ENCODE measurements at regions not wholly inside any gene's neighbourhood (a gene's known extent, or its start where the extent isn't known, plus 50 kb on each side); places are given as distances from the start of the nearest gene placed in this dataset.
"Not testable (repeated sequence)": the region's sequence is repeated elsewhere in the genome, so short reads cannot be mapped to it uniquely, and the experiment has no call there.

DNA sequence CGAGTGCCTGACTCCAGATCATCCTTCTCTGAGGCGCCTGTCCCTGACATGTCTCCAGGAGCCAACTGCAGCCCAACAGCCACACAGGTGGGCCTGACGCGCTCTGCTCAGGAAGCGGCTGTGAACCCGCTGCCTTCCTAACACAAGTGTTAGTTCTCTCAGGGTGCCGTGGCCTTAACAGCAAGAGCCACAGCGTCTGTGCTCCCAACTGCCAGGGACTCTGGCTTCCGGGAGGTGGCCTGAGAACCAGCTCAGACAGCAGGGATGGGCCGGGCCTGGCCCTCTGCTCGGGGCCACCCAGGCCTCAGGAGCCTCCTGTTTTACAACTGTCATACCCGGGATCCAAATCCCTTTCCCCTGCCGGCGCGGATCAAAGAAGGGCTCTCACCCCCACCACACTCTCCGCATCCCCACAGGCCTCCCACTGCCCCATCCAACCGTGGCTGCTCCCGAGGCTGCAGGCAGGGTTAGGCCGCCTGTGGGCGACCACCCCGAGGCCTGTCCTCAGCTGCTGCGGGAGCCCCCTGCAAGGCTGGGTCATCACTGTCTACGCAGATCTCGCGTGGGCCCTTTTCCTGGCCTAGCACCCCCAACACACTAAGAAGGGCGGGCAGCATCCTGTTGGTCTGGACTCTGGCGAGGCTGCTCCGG is 114.2 kb upstream of the ZNF236 start:
- H3K4me1 Mint-ChIP-seq: peaks cover 5% of the 10 kb centered on the region
- H3K9me3 Mint-ChIP-seq: no peaks in the 10 kb centered on the region
- H3K36me3 Mint-ChIP-seq: no peaks in the 10 kb centered on the region
- H3K4me3 Mint-ChIP-seq: no peak overlapping the region
- H3K27ac Mint-ChIP-seq: no peak overlapping the region
- peaks cover 1% of the 10 kb centered on the region for H3K27me3 Mint-ChIP-seq

DNA sequence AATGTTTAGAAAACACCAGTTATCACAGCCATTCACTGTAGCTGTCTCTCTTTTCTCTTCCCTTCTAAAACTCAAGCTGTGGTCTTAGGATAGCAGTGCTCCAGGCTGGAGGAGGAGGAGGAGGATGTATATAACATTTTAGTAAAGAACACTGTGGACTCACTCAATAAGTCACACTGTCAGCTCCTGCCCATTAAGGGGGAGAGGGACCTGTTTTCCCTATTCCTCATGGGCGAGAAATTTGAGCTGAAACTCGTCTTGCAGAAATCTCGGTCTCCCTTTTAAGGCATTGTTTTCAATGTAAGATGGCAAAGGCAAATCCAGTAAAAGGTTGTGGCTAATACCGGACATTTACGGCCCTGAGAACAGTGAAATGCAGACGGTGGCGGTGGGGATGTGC is 114.8 kb upstream of the ZNF236 start:
- no peaks in the 10 kb centered on the region for H3K9me3 Mint-ChIP-seq
- H3K36me3 Mint-ChIP-seq: no peaks in the 10 kb centered on the region
- peaks cover 1% of the 10 kb centered on the region for H3K27me3 Mint-ChIP-seq
- peaks cover 5% of the 10 kb centered on the region for H3K4me1 Mint-ChIP-seq
- H3K27ac Mint-ChIP-seq: no peak overlapping the region
- H3K4me3 Mint-ChIP-seq: no peak overlapping the region

DNA sequence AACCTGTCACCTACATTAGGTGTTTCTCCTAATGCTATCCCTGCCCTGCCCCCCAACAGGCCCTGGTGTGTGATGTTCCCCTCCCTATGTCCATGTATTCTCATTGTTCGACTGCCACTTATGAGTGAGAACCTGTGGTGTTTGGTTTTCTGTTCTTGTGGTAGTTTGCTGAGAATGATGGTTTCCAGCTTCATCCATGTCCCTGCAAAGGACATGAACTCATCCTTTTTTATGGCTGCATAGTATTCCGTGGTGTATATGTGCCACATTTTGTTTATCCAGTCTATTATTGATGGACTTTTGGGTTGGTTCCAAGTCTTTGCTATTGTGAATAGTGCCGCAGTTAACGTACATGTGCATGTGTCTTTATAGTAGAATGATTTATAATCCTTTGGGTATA is 117.8 kb upstream of the ZNF236 start:
- not testable (repeated sequence) for H3K4me3 Mint-ChIP-seq, H3K4me1 Mint-ChIP-seq, H3K27ac Mint-ChIP-seq, H3K9me3 Mint-ChIP-seq, H3K27me3 Mint-ChIP-seq, H3K36me3 Mint-ChIP-seq

DNA sequence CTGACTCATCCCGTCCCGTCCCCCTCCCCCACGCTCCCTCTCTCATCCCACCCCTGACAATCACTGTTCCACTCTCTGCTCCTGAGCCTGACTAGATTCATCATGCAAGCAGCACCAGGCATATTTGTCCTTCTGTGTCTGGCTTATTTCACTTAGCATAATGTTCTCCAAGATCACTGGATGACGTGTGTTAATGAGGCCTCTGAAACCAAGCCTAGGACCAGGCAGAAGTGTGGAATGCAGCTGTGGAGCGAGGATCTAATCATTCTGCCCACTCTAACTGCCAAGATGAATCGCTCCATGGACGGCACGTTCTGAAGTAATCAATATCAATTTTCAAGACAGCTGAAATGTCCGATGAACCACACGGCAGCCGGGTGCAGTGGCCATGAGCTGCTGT is 122.4 kb upstream of the ZNF236 start:
- Mint-ChIP-seq H3K9me3 (no peaks in the 10 kb centered on the region), H3K27me3 (peaks cover 22% of the 10 kb centered on the region), H3K27ac (no peak overlapping the region), H3K36me3 (no peaks in the 10 kb centered on the region), H3K4me1 (no peaks in the 10 kb centered on the region), H3K4me3 (no peak overlapping the region)

DNA sequence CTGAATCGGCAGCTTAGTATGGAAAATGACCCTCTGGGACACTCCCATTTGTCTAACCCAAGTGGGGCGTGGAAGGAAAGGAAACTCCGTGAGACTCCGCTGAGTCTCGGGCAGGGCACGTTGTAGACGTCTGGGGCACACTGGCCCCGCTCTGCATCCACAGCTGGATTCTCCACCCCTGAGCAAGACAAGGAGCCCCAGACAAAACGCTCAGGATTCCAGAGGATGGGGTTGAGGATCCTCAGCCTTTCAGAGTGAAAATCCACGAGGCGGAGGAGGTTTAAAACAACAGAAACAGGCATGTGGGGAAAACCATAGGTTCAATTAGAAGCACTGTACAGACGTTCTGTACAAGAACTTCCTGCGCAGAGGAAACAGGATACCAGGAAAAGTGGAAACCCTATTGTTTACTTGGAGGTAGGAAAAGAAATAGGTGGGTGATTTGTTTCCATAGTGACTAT is 124.9 kb upstream of the ZNF236 start:
- Mint-ChIP-seq H3K4me3 (no peak overlapping the region), H3K9me3 (no peaks in the 10 kb centered on the region), H3K4me1 (no peaks in the 10 kb centered on the region), H3K27me3 (peaks cover 27% of the 10 kb centered on the region), H3K27ac (no peak overlapping the region), H3K36me3 (no peaks in the 10 kb centered on the region)

DNA sequence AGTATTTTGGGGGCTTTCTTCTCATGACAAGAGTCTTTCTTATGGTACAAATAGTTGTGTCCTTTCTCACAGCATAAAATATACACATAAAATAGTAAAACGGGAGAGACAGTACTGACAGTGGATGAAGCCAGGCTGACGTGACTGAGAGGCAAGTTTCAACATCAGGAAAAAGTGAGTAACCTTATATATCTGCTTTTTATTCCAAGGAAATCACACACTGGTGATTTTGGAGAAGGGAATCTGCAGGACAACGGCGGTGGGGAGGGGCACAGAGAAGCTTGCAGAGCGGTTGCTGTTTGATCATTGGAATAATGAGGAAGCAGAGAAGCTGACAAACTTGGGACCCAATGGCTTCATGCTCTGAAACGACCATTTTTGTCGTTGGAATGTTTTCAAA is 130.6 kb upstream of the ZNF236 start:
- H3K9me3 Mint-ChIP-seq: no peaks in the 10 kb centered on the region
- no peak overlapping the region for H3K27ac Mint-ChIP-seq
- H3K36me3 Mint-ChIP-seq: no peaks in the 10 kb centered on the region
- no peak overlapping the region for H3K4me3 Mint-ChIP-seq
- peaks cover 8% of the 10 kb centered on the region for H3K4me1 Mint-ChIP-seq
- H3K27me3 Mint-ChIP-seq: peaks cover 19% of the 10 kb centered on the region

DNA sequence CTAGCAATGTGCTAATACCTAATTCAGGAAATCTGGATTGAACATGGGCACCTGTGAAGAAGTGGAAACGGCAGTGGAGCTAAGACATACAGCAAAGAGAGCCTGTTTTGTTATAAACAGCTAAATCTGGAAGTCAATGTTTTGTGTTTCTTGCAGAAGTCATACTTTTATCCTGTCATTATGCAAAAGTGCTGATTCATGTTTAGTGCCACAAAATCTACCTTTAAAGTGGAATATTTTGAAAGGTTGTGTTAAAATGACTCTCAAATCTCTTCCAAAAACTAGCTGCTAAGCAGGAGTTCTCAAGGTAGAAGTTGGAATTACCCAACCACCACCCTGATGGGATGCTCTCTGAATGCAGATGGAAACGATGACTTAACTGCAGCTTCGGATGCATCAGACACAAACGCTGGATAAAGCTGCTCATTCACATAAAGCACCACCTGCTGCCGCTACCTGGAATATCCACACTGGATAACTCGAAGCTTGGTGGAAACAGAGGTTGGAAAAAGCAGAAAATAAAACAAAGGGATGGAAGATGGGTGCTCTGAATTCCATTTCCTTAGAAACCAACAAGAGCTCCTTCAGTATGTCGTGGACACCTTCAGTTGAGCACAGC is 132.6 kb upstream of the ZNF236 start:
- Mint-ChIP-seq H3K4me1 (peaks cover 10% of the 10 kb centered on the region), H3K9me3 (no peaks in the 10 kb centered on the region), H3K27ac (no peak overlapping the region), H3K27me3 (peaks cover 15% of the 10 kb centered on the region), H3K4me3 (no peak overlapping the region), H3K36me3 (no peaks in the 10 kb centered on the region)

DNA sequence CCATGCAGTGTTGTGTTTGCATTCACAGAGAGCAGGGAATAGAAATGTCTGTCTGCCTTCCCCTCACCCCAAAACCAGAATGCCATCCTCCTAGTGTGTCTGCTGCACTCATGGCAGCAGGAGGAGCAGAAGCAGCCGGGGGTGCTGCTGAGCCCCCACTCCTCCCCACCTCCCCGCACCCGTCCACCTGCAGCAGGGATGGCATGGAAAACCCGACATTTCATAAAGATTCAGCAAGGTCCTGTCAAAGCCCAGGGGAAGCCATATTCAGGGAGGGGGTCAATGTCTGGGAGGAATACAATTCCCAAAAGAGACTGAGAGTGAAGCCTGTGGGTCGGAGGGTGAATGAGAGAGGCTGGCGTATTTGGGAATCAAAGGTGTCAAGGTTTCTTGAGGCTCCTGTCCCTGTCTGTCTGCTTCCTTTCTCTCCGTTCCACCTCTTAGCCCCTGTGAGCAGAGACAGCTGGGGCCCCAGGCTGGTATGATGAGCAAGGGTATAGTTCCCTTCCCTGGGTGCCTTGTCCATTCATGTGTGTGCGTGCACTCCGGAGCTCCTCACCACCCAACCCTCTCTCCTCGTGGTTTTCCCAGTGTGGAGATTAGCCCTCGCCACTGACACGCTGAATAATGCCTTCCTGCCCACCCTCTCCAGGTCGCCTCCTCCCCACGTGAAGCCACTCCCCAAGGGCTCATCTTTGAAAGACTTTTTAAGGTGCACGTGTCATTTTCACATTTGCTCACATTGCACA is 133.5 kb upstream of the ZNF236 start:
- H3K4me3 Mint-ChIP-seq: no peak overlapping the region
- H3K27me3 Mint-ChIP-seq: peaks cover 14% of the 10 kb centered on the region
- no peak overlapping the region for H3K27ac Mint-ChIP-seq
- no peaks in the 10 kb centered on the region for H3K9me3 Mint-ChIP-seq
- no peaks in the 10 kb centered on the region for H3K36me3 Mint-ChIP-seq
- H3K4me1 Mint-ChIP-seq: peaks cover 10% of the 10 kb centered on the region

DNA sequence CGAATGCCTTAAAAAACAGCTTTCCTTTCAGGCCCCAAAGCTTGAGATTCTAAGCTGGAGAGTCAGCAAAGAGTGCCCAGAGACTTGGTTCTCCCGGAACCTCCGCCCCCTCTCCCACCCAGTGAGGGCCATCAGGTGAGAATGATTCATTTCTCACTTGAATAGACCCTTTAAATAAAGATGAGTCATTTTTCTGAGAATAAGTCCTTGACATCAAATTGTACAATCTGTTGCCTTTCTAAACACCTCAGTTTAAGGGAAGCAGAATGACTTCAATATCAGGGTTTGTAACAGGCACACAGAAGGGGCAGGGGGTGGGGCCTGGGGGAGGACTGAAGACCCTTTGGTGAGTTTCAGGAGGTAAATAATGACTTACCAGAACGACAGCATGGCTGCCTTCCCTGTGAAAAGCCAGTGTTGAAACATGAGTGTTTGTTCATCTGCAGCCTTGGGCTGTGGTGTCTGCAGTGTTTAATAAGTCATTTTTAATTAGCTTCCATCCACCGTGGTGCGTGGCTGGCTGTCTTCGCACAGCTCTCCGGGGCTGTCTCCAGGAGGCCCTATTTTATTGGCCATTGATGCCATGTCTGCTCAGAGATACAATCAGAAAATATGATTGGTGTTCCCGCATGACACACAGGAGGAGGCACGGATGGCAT is 134.9 kb upstream of the ZNF236 start:
- no peak overlapping the region for H3K27ac Mint-ChIP-seq
- H3K9me3 Mint-ChIP-seq: no peaks in the 10 kb centered on the region
- H3K27me3 Mint-ChIP-seq: peaks cover 8% of the 10 kb centered on the region

DNA sequence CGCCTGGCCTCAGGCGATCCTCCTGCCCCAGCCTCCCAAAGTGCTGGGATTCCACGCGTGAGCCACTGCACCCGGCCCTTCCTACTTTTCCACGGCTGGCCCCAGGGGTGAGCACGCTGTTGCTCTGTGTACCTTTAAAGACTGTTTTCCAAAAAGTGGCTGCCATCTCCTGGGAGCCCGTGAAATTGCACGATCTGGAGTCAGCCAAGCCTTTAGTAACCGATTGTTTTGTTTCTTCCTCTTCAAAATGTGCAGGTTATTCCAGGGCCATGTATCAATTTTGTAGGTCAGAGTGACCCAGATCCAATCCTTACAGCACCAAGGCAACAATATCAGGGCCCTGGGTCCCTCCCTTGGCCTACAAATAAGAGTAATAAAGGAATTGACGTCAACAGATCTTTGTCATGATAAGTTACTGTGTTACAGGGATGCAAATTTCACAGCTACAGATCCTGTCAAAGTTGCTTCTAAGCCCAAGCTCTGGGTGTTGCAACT is 135.6 kb upstream of the ZNF236 start:
- H3K4me3 Mint-ChIP-seq: no peak overlapping the region
- no peaks in the 10 kb centered on the region for H3K9me3 Mint-ChIP-seq
- no peak overlapping the region for H3K27ac Mint-ChIP-seq
- no peaks in the 10 kb centered on the region for H3K36me3 Mint-ChIP-seq
- H3K4me1 Mint-ChIP-seq: peaks cover 10% of the 10 kb centered on the region
- peaks cover 8% of the 10 kb centered on the region for H3K27me3 Mint-ChIP-seq

More for the DNA sequence above, 134.9 kb upstream of the ZNF236 start:
- H3K36me3 Mint-ChIP-seq: no peaks in the 10 kb centered on the region
- peaks cover 10% of the 10 kb centered on the region for H3K4me1 Mint-ChIP-seq
- no peak overlapping the region for H3K4me3 Mint-ChIP-seq

DNA sequence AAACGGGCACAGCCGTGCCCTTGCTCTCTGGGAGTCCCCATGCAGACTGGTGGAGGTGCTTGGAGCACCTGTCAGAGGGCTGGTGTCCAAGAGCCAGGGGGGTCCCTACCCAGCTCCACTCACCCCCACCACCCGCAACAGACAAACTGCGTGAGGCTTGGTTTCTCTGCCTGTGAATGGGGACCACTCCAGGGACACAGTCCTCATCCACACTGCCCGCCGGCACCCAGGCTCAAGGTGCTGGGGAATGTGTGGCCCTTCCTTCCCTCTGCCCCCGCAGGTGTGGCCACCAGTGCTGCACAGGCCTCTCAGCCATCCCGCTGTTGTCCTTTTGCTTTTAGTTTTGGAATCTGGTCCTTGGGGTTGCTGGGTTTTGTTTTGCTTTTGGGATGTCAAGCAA is 136.5 kb upstream of the ZNF236 start:
- Mint-ChIP-seq H3K27ac (no peak overlapping the region), H3K4me3 (no peak overlapping the region), H3K27me3 (peaks cover 8% of the 10 kb centered on the region), H3K36me3 (no peaks in the 10 kb centered on the region), H3K4me1 (peaks cover 10% of the 10 kb centered on the region), H3K9me3 (no peaks in the 10 kb centered on the region)

DNA sequence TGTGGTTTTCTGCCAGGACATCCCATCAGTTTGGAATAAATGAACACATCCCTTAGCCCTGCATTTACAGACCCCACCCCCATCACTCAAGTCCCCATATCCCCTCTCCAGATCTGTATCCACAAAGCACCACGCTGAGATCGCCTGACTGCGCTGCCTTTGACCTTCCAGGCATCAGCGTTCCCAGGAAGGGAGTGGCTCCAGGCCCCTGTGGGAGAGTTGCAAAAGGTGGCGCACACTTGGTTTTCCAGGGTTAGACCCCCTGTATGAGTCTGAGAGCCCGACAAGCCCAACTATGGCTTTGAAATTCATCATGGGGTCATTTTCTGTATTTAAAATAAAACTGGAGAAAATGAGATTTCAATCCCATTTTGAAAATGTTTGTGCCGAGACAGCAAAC is 137.0 kb upstream of the ZNF236 start:
- no peaks in the 10 kb centered on the region for H3K36me3 Mint-ChIP-seq
- no peaks in the 10 kb centered on the region for H3K9me3 Mint-ChIP-seq
- no peak overlapping the region for H3K4me3 Mint-ChIP-seq
- peaks cover 8% of the 10 kb centered on the region for H3K27me3 Mint-ChIP-seq
- peaks cover 10% of the 10 kb centered on the region for H3K4me1 Mint-ChIP-seq
- no peak overlapping the region for H3K27ac Mint-ChIP-seq

DNA sequence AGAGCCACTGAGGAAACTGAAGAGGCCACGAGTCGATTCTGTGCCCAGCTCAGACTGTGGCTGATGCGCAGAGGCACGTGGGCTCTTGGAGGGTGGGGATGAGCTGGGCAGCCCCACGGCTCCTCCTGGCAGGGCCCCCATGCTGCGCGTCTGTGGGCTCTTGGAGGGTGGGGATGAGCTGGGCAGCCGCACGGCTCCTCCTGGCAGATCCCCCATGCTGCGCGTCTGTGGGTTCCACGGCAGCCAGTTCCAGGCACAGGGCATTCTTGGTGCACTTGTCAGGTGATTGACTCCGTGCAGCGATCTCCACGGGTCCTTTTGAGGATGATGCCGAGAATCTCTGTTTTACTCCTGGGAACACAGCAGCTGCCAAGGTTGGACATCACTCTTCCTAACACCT is 138.1 kb upstream of the ZNF236 start:
- Mint-ChIP-seq H3K27ac (no peak overlapping the region), H3K36me3 (no peaks in the 10 kb centered on the region), H3K4me1 (peaks cover 7% of the 10 kb centered on the region), H3K4me3 (no peak overlapping the region), H3K9me3 (no peaks in the 10 kb centered on the region), H3K27me3 (peaks cover 4% of the 10 kb centered on the region)

DNA sequence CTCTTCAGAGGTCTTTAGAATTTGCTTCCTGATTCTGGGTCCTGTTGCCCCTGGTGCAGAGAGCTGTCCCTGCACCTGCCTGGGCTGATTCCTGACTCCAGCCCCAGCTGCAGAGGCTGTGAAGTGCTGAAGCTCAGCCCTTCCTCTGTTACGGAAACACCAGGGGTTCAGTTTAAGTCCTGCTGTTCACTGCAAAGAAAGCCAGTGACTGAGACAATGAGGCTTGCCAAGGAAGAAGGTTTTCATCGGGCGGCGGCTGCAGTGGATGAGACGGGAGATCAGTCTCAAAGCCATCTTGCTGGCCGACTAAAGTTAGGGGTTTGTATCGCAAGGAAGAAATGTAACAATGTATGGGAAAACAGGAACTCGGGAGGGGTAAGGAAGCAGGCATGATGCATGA is 142.4 kb upstream of the ZNF236 start:
- Mint-ChIP-seq H3K4me1 (no peaks in the 10 kb centered on the region), H3K36me3 (no peaks in the 10 kb centered on the region), H3K27ac (no peak overlapping the region), H3K9me3 (no peaks in the 10 kb centered on the region), H3K4me3 (no peak overlapping the region), H3K27me3 (peaks cover 1% of the 10 kb centered on the region)

DNA sequence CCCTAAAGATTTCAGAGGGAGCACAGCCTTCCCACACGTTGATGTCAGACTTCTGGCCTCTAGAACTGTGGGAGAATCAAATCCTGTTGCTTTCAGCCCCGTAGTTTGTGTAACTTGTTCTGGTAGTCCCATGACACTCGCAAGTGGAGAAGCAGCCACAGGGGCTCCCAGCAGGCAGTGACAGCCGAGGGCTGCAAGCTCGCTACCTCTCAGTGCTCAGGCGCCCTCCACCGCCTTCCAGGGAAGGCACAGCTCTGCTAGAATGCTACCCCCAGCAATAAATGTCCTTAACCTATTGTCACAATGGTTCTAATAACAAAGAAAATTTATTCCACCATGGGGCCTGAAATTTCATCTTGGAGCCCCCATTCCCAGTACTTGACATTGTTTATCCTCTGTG is 143.1 kb upstream of the ZNF236 start:
- Mint-ChIP-seq H3K4me3 (no peak overlapping the region), H3K9me3 (no peaks in the 10 kb centered on the region), H3K27ac (no peak overlapping the region), H3K4me1 (no peaks in the 10 kb centered on the region), H3K36me3 (no peaks in the 10 kb centered on the region), H3K27me3 (peaks cover 1% of the 10 kb centered on the region)

DNA sequence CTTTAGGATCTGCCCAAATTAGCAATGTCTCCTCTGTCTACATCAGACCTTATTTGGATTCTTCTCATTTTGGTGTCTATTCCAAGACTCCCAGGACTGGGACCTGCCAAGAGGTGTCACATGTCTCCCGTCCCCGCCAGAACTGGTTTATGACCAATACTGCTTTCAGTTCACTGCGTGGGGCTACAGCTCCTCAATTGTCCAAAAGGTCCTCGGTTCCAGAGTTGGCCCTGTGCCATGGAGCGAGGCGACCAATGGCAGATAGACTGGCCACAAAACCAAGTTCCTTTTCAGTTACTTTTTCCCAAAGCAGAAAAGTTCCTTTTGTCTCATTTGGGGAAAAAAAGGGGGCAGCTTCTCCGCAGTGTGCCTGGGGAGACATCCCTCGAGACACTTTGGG is 144.1 kb upstream of the ZNF236 start:
- H3K27ac Mint-ChIP-seq: no peak overlapping the region
- H3K36me3 Mint-ChIP-seq: no peaks in the 10 kb centered on the region
- peaks cover 1% of the 10 kb centered on the region for H3K27me3 Mint-ChIP-seq
- no peak overlapping the region for H3K4me3 Mint-ChIP-seq
- no peaks in the 10 kb centered on the region for H3K9me3 Mint-ChIP-seq
- no peaks in the 10 kb centered on the region for H3K4me1 Mint-ChIP-seq

All from activated naive CD4-positive, alpha-beta T cell treated with anti-CD3 and anti-CD28 coated beads, Interleukin-2, amount 50 U/mL, for 24 hours (primary cell).